ENCODE measurements at regions not wholly inside any gene's neighbourhood (a gene's known extent, or its start where the extent isn't known, plus 50 kb on each side); places are given as distances from the start of the nearest gene placed in this dataset.
"Not testable (repeated sequence)": the region's sequence is repeated elsewhere in the genome, so short reads cannot be mapped to it uniquely, and the experiment has no call there.

DNA sequence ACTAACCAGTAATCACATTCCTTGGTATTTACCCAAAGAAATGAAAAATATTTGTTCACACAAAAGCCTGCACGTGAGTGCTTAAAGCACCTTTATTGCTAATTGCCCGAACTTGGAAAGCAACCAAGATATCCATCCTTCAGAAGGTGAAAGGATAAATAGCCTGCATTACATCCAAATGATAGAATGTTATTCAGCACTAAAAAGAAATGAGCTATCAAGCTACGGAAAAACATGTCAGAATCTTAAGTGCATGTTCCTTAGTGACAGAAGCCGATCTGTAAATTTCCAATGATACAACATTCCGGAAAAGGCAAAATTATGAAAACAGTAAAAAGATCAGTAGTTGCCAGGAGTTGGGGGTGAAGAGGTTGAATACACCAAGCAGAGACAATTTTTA, 672.4 kb downstream of the TRIB2 start:
- not testable (repeated sequence) for H3K4me3 Mint-ChIP-seq; DNase-seq; H3K4me1 Mint-ChIP-seq; H3K9me3 ChIP-seq (ENCODE audit: control insufficient read depth, low read length, poor library complexity, severe bottlenecking); H3K27ac Mint-ChIP-seq; ATAC-seq; H3K36me3 Mint-ChIP-seq (ENCODE audit: low read depth); H3K27me3 Mint-ChIP-seq

- Mint-ChIP-seq H3K36me3 (ENCODE audit: low read depth) (no peaks in the 10 kb centered on the region), H3K4me3 (no peak overlapping the region), H3K4me1 (no peaks in the 10 kb centered on the region), H3K27ac (no peak overlapping the region), H3K27me3 (no peaks in the 10 kb centered on the region)
- H3K9me3 ChIP-seq (ENCODE audit: control insufficient read depth, low read length, poor library complexity, severe bottlenecking), result peaks cover 3% of the 10 kb centered on the region
- DNase-seq (no peak), ATAC-seq (no peak)
Measured at GRCh38 chr2:13390676-13391075, 673.9 kb downstream of the TRIB2 start.

- no peaks in the 10 kb centered on the region for H3K36me3 Mint-ChIP-seq (ENCODE audit: low read depth)
- DNase-seq (no peak), ATAC-seq (no peak)
- H3K9me3 ChIP-seq (ENCODE audit: control insufficient read depth, low read length, poor library complexity, severe bottlenecking), result no peaks in the 10 kb centered on the region
- no peaks in the 10 kb centered on the region for H3K27me3 Mint-ChIP-seq
- no peaks in the 10 kb centered on the region for H3K4me1 Mint-ChIP-seq
- no peak overlapping the region for H3K27ac Mint-ChIP-seq
- H3K4me3 Mint-ChIP-seq, result no peak overlapping the region
Measured at GRCh38 chr2:13401312-13401711, 684.6 kb downstream of the TRIB2 start.

DNA sequence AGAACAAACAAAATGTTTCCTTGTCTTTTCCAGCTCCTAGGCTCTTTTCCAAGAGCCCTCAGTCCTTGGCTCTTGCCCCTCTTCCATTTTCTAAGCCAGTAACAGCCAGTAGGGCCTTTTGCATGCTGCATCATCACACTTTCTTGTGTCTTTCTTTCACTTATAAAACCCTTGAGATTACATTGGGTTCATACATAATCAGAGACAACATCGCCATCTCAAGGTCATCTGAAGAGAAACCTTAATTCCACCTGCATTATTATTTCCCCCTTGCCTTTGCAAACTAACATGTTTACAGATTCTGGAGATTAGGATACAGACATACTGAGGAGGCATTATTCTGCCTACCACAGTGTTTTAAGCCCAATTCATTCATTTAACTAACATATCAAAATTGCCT, 697.3 kb downstream of the TRIB2 start:
- Mint-ChIP-seq H3K27ac (no peak overlapping the region), H3K4me3 (no peak overlapping the region), H3K36me3 (ENCODE audit: low read depth) (no peaks in the 10 kb centered on the region), H3K27me3 (no peaks in the 10 kb centered on the region), H3K4me1 (no peaks in the 10 kb centered on the region)
- no peaks in the 10 kb centered on the region for H3K9me3 ChIP-seq (ENCODE audit: control insufficient read depth, low read length, poor library complexity, severe bottlenecking)
- no peak for DNase-seq
- ATAC-seq, result no peak

GRCh38 chr2:13414897-13415296, 698.2 kb downstream of the TRIB2 start:
- Mint-ChIP-seq H3K27me3 (no peaks in the 10 kb centered on the region), H3K27ac (no peak overlapping the region), H3K4me1 (no peaks in the 10 kb centered on the region), H3K36me3 (ENCODE audit: low read depth) (no peaks in the 10 kb centered on the region), H3K4me3 (no peak overlapping the region)
- H3K9me3 ChIP-seq (ENCODE audit: control insufficient read depth, low read length, poor library complexity, severe bottlenecking), result no peaks in the 10 kb centered on the region
- ATAC-seq, result no peak
- no peak for DNase-seq

- Mint-ChIP-seq H3K36me3 (ENCODE audit: low read depth) (no peaks in the 10 kb centered on the region), H3K4me1 (no peaks in the 10 kb centered on the region), H3K27me3 (no peaks in the 10 kb centered on the region), H3K4me3 (no peak overlapping the region), H3K27ac (no peak overlapping the region)
- no peak for ATAC-seq
- no peak for DNase-seq
- H3K9me3 ChIP-seq (ENCODE audit: control insufficient read depth, low read length, poor library complexity, severe bottlenecking), result no peaks in the 10 kb centered on the region
Measured at GRCh38 chr2:13433954-13434353, 717.2 kb downstream of the TRIB2 start.

- H3K36me3 Mint-ChIP-seq (ENCODE audit: low read depth); H3K27ac Mint-ChIP-seq; H3K27me3 Mint-ChIP-seq; H3K4me1 Mint-ChIP-seq; H3K9me3 ChIP-seq (ENCODE audit: control insufficient read depth, low read length, poor library complexity, severe bottlenecking); DNase-seq; ATAC-seq; H3K4me3 Mint-ChIP-seq: not testable (repeated sequence)
Measured at GRCh38 chr2:13443554-13444261, 727.0 kb downstream of the TRIB2 start.

DNA sequence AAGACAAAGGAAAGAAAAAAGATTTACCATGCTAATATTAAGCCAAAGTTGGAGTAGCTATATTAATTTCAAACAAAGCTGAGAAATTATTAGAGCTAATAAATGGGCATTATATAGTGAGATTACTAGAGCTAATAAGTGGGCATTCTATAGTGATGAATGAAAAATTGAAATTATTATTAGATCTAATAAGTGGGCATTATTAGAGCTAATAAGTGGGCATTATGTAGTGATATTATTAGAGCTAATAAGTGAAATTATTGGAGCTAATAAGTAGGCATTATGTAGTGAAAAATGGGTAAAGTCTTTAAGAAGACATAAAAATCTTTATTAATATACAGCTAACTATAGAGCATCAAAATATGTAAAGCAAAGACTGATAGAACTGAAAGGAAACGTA, 745.7 kb downstream of the TRIB2 start:
- ATAC-seq, result no peak
- no peak for DNase-seq
- Mint-ChIP-seq H3K4me3 (no peak overlapping the region), H3K4me1 (no peaks in the 10 kb centered on the region), H3K27me3 (no peaks in the 10 kb centered on the region), H3K27ac (no peak overlapping the region), H3K36me3 (ENCODE audit: low read depth) (no peaks in the 10 kb centered on the region)
- H3K9me3 ChIP-seq (ENCODE audit: control insufficient read depth, low read length, poor library complexity, severe bottlenecking), result no peaks in the 10 kb centered on the region

DNA sequence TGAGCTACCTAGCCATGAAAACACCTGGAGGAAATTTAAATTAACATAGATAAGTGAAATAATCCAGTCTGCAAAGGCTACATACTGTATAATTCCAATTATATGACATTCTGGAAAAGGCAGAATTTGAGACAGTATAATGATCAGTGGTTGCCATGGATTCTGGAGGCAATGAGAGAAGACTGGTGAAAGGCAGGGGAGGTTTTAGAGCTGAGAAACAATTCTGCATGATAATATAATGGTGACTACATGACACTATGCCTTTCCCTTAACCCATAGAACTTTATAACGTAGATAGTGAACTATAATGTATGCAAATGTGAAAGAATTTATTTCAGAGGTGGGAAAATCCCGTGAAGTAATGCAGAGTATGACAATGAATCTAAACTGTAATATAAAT, 749.3 kb downstream of the TRIB2 start:
- no peak for ATAC-seq
- H3K27ac Mint-ChIP-seq, result no peak overlapping the region
- no peaks in the 10 kb centered on the region for H3K27me3 Mint-ChIP-seq
- H3K9me3 ChIP-seq (ENCODE audit: control insufficient read depth, low read length, poor library complexity, severe bottlenecking), result no peaks in the 10 kb centered on the region
- no peaks in the 10 kb centered on the region for H3K4me1 Mint-ChIP-seq
- H3K36me3 Mint-ChIP-seq (ENCODE audit: low read depth), result no peaks in the 10 kb centered on the region
- DNase-seq, result no peak
- no peak overlapping the region for H3K4me3 Mint-ChIP-seq

DNA sequence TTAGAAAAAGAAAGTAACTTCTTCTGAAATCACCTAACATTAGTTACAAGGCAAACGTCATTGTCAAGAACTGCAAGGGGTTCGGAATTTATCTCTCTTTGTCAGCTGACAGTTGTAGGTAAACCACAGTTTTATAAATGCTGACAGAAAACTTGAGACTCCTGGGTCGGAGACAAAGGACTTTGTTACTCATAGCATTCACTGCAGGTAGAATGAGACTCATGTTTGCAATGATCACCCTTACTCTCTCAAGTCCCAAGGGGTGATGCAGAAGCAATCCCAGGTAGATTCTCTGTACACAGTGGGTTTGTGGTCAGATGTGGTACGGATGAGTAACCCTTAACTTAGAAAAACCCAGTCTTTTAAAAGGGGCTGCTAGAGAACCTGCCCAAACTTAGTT, 757.8 kb downstream of the TRIB2 start:
- H3K27ac Mint-ChIP-seq, result no peak overlapping the region
- no peak overlapping the region for H3K4me3 Mint-ChIP-seq
- no peaks in the 10 kb centered on the region for H3K27me3 Mint-ChIP-seq
- ATAC-seq (no peak), DNase-seq (no peak)
- H3K36me3 Mint-ChIP-seq (ENCODE audit: low read depth), result no peaks in the 10 kb centered on the region
- H3K9me3 ChIP-seq (ENCODE audit: control insufficient read depth, low read length, poor library complexity, severe bottlenecking), result no peaks in the 10 kb centered on the region
- no peaks in the 10 kb centered on the region for H3K4me1 Mint-ChIP-seq

- H3K4me1 Mint-ChIP-seq, result no peaks in the 10 kb centered on the region
- ATAC-seq, result no peak
- DNase-seq, result no peak
- no peaks in the 10 kb centered on the region for H3K9me3 ChIP-seq (ENCODE audit: control insufficient read depth, low read length, poor library complexity, severe bottlenecking)
- H3K27ac Mint-ChIP-seq, result no peak overlapping the region
- no peaks in the 10 kb centered on the region for H3K27me3 Mint-ChIP-seq
- no peaks in the 10 kb centered on the region for H3K36me3 Mint-ChIP-seq (ENCODE audit: low read depth)
- no peak overlapping the region for H3K4me3 Mint-ChIP-seq
Measured at GRCh38 chr2:13480057-13480456, 763.3 kb downstream of the TRIB2 start.

DNA sequence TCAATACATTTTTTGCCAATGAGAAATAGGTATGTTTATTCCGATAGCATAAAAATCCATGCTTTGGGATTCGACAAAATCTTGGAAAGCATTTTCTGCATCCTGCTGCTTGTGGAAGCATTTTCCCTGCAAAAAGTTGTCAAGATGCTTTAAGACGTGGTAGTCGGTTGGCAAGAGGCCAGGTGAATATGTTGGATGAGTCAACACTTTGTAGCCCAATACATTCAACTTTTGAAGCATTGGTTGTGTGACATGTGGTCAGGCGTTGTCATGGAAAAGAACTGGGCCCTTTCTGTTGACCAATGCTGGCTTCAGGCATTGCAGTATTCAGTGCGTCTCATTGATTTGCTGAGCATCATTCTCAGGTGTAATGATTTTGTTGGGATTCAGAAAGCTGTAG, 764.5 kb downstream of the TRIB2 start:
- ATAC-seq (no peak), DNase-seq (no peak)
- no peaks in the 10 kb centered on the region for H3K9me3 ChIP-seq (ENCODE audit: control insufficient read depth, low read length, poor library complexity, severe bottlenecking)
- no peak overlapping the region for H3K4me3 Mint-ChIP-seq
- no peaks in the 10 kb centered on the region for H3K4me1 Mint-ChIP-seq
- no peaks in the 10 kb centered on the region for H3K36me3 Mint-ChIP-seq (ENCODE audit: low read depth)
- H3K27ac Mint-ChIP-seq, result no peak overlapping the region
- no peaks in the 10 kb centered on the region for H3K27me3 Mint-ChIP-seq

GRCh38 chr2:13485256-13485655, 768.5 kb downstream of the TRIB2 start:
- H3K27ac Mint-ChIP-seq, result no peak overlapping the region
- H3K4me3 Mint-ChIP-seq, result no peak overlapping the region
- H3K4me1 Mint-ChIP-seq, result no peaks in the 10 kb centered on the region
- DNase-seq (no peak), ATAC-seq (no peak)
- no peaks in the 10 kb centered on the region for H3K36me3 Mint-ChIP-seq (ENCODE audit: low read depth)
- H3K9me3 ChIP-seq (ENCODE audit: control insufficient read depth, low read length, poor library complexity, severe bottlenecking), result no peaks in the 10 kb centered on the region
- H3K27me3 Mint-ChIP-seq, result no peaks in the 10 kb centered on the region

DNA sequence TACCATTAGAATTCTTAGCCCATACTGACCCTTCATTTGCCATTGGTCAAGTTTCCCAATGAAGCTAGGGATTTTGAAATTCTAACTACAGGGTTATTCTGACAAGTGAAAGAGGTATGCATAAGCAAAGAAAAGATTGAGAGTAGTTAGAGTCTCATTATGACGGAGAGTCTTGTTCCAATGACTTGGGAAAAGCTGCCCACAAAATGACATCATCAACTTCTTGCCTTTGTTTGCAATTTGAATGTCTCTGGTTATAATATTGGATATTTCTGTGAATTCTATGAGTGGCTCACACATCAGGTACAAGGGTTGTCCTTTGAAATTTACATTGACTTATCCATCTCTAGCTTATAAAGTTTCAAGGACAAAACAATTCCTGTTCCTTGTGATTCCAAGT, 772.2 kb downstream of the TRIB2 start:
- Mint-ChIP-seq H3K27ac (no peak overlapping the region), H3K4me1 (no peaks in the 10 kb centered on the region), H3K36me3 (ENCODE audit: low read depth) (no peaks in the 10 kb centered on the region), H3K4me3 (no peak overlapping the region), H3K27me3 (no peaks in the 10 kb centered on the region)
- DNase-seq, result no peak
- ATAC-seq, result no peak
- H3K9me3 ChIP-seq (ENCODE audit: control insufficient read depth, low read length, poor library complexity, severe bottlenecking), result no peaks in the 10 kb centered on the region
